ENCODE measurements at regions not wholly inside any gene's neighbourhood (a gene's known extent, or its start where the extent isn't known, plus 50 kb on each side); places are given as distances from the start of the nearest gene placed in this dataset.
A peak's percentile ranks its signal among the peaks of the same experiment; 100 is the strongest.

- DNase-seq (ENCODE audit: low read depth) = peak; percentile 90
- peak overlapping the region; percentile 19 for H3K4me3 ChIP-seq (ENCODE audit: low read depth, low read length)
- peak; percentile 47 for TF ChIP-seq POLR2A (IDR thresholded peaks at IDR 0.05; ENCODE audit: extremely low read depth, insufficient read length)
- 0 out of 2 replicates have a peak, but pooled peaks have one; percentile 19 for TF ChIP-seq MAX (IDR thresholded peaks at IDR 0.05; ENCODE audit: low read depth, low read length)
- no peak for TF ChIP-seq CTCF (IDR thresholded peaks at IDR 0.05; ENCODE audit: low read depth, low read length)
These were observed 648.0 kb upstream of the GJE1 start for GRCh38 chr6:141484711-141485110.

GRCh38 chr6:141483598-141484061 is 649.1 kb upstream of the GJE1 start:
- H3K4me3 ChIP-seq (ENCODE audit: low read depth, low read length) = peak overlapping the region; percentile 62
- DNase-seq (ENCODE audit: low read depth) = peak; percentile 95
- TF ChIP-seq MAX (IDR thresholded peaks at IDR 0.05; ENCODE audit: low read depth, low read length) = no peak
- peak; percentile 13 for TF ChIP-seq POLR2A (IDR thresholded peaks at IDR 0.05; ENCODE audit: extremely low read depth, insufficient read length)
- TF ChIP-seq MYC (IDR thresholded peaks at IDR 0.05; ENCODE audit: low read depth, low read length) = peak; percentile 59; the same call in 1 of the 2 replicates

- peak; percentile 70 for DNase-seq (ENCODE audit: low read depth)
- H3K4me3 ChIP-seq (ENCODE audit: low read depth, low read length) = peak overlapping the region; percentile 62
- TF ChIP-seq POLR2A (IDR thresholded peaks at IDR 0.05; ENCODE audit: extremely low read depth, insufficient read length) (no peak), CTCF (IDR thresholded peaks at IDR 0.05; ENCODE audit: low read depth, low read length) (no peak), MYC (IDR thresholded peaks at IDR 0.05; ENCODE audit: low read depth, low read length) (no peak), MAX (IDR thresholded peaks at IDR 0.05; ENCODE audit: low read depth, low read length) (no peak)
These were observed 649.7 kb upstream of the GJE1 start for GRCh38 chr6:141482796-141483597.

GRCh38 chr6:141475259-141475658 is 657.5 kb upstream of the GJE1 start:
- no peak for TF ChIP-seq MYC (IDR thresholded peaks at IDR 0.05; ENCODE audit: low read depth, low read length)
- TF ChIP-seq MAX (IDR thresholded peaks at IDR 0.05; ENCODE audit: low read depth, low read length) = no peak
- no peak for TF ChIP-seq CTCF (IDR thresholded peaks at IDR 0.05; ENCODE audit: low read depth, low read length)
- TF ChIP-seq POLR2A (IDR thresholded peaks at IDR 0.05; ENCODE audit: extremely low read depth, insufficient read length) = no peak
- DNase-seq (ENCODE audit: low read depth) = no peak
- no peak overlapping the region for H3K4me3 ChIP-seq (ENCODE audit: low read depth, low read length)

- DNase-seq (ENCODE audit: low read depth) = no peak
- H3K4me3 ChIP-seq (ENCODE audit: low read depth, low read length) = no peak overlapping the region
- TF ChIP-seq CTCF (IDR thresholded peaks at IDR 0.05; ENCODE audit: low read depth, low read length) (no peak), POLR2A (IDR thresholded peaks at IDR 0.05; ENCODE audit: extremely low read depth, insufficient read length) (no peak), MYC (IDR thresholded peaks at IDR 0.05; ENCODE audit: low read depth, low read length) (no peak), MAX (IDR thresholded peaks at IDR 0.05; ENCODE audit: low read depth, low read length) (no peak)
These were observed 660.4 kb upstream of the GJE1 start for GRCh38 chr6:141472162-141472928.
